Peyer's patch (tissue), 4 donors: ENCODE measurements at regions not wholly inside any gene's neighbourhood (a gene's known extent, or its start where the extent isn't known, plus 50 kb on each side); places are given as distances from the start of the nearest gene placed in this dataset.

Experiments
- CTCF ChIP-seq, 6 experiments: fragments of 450-650 bp in 4 of 6; fragments of 200-600 bp in 2 of 6; sonication (generic) in 1 of 6; IDR thresholded peaks; one replicate each; pipeline ENCODE4 v1.5.1; 2017 to 2019; ENCODE audit warnings: antibody characterized with exemption in 6 of 6, mild to moderate bottlenecking in 3 of 6, moderate library complexity in 1 of 6
- POLR2A ChIP-seq, 2 donors: fragments of 450-650 bp; IDR thresholded peaks; one replicate each; pipeline ENCODE4 v1.5.1; 2017; ENCODE audit warnings: antibody characterized with exemption in 2 of 2, mild to moderate bottlenecking in 2 of 2, moderate library complexity in 2 of 2

GRCh38 chr10:128563387-128563786, 437.2 kb upstream of the MKI67 start:
- TF ChIP-seq CTCF (IDR thresholded peaks at IDR 0.05) (no peak), POLR2A (IDR thresholded peaks at IDR 0.05) (no peak)
